GM06990 (cell line): ENCODE measurements at regions not wholly inside any gene's neighbourhood (a gene's known extent, or its start where the extent isn't known, plus 50 kb on each side); places are given as distances from the start of the nearest gene placed in this dataset.

Experiments used
- DNase-seq: peaks from one replicate; pipeline ENCODE4 v3.0.0-alpha.2; 2011; ENCODE audit not compliant: insufficient read length; ENCODE audit errors: extremely low read depth
- H3K27me3 ChIP-seq: replicated peaks from 2 replicates; pipeline ENCODE4 v1.6.0; 2011; ENCODE audit warnings: low read length; ENCODE audit not compliant: control insufficient read depth, insufficient read depth
- H3K36me3 ChIP-seq: 2 replicates; pipeline ENCODE4 v1.5.1; 2011; ENCODE audit warnings: low read length; ENCODE audit not compliant: control insufficient read depth, insufficient read depth
- H3K4me3 ChIP-seq: replicated peaks from 2 replicates; pipeline ENCODE4 v1.5.1; 2011; ENCODE audit warnings: low read depth, mild to moderate bottlenecking, control low read depth, low read length
- TF ChIP-seq, protein P1 (sequence below): IDR thresholded peaks from 2 replicates; pipeline ENCODE4 v1.5.1; 2011; ENCODE audit warnings: low read length, control low read depth, mild to moderate bottlenecking, inconsistent platforms; ENCODE audit not compliant: insufficient read depth, poor library complexity, severe bottlenecking

DNA sequence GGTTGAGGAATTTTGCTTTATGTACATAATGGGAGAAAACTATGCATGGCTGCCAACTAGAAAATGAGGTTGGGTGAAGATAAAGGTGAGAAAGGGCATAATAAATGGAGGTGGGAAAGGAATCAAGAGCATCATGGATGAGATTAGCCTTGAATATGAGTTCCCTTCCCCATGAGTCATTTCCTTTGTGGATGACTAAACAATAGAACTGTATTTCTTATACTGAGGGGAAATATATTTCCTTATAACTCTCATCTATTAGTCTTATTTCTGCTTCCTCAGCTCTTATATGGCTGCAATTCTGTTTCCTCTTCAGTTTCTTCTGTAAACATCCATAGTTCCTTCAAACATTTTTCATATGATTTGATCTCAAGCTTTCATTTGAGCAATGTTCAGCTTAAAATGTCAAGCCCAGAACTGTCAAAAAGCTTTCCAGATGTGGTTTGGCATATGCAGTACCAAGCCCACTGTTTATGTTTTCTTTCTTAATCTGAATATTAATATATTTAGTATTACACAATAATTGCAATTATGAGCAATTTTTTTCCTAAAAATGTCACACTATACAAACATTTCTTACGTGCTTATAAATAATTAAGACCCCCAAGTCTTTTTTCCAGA is 100.7 kb upstream of the GRPR start:
- no peak overlapping the region for H3K4me3 ChIP-seq
- no peak for DNase-seq

DNA sequence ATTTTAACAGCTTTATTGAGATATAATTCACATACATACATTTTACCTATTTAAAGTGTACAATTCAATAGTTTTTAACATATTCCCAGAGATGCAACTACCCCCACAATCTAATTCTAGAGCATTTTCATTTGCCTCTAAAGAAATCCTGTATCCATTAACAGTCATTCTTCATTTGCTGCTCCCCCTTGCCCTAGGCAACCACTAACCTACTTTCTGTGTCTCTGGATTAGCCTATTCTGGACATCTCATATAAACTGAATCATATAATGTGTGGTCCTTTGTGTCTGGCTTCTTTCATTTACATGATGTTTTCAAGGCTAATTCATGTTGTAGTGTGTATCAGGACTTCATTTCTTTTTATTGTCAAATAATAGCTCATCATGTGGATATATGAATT is 105.1 kb upstream of the GRPR start:
- Histone ChIP-seq H3K27me3 (no peaks in the 10 kb centered on the region), H3K36me3 (no peaks in the 10 kb centered on the region), H3K4me3 (no peak overlapping the region)
- TF ChIP-seq, protein P1, sequence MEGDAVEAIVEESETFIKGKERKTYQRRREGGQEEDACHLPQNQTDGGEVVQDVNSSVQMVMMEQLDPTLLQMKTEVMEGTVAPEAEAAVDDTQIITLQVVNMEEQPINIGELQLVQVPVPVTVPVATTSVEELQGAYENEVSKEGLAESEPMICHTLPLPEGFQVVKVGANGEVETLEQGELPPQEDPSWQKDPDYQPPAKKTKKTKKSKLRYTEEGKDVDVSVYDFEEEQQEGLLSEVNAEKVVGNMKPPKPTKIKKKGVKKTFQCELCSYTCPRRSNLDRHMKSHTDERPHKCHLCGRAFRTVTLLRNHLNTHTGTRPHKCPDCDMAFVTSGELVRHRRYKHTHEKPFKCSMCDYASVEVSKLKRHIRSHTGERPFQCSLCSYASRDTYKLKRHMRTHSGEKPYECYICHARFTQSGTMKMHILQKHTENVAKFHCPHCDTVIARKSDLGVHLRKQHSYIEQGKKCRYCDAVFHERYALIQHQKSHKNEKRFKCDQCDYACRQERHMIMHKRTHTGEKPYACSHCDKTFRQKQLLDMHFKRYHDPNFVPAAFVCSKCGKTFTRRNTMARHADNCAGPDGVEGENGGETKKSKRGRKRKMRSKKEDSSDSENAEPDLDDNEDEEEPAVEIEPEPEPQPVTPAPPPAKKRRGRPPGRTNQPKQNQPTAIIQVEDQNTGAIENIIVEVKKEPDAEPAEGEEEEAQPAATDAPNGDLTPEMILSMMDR = no peak
- DNase-seq = no peak

More for the DNA sequence above, 100.7 kb upstream of the GRPR start:
- TF ChIP-seq, protein P1 = no peak
- Histone ChIP-seq H3K27me3 (no peaks in the 10 kb centered on the region; the same call in 1 of the 2 replicates), H3K36me3 (no peaks in the 10 kb centered on the region)

DNA sequence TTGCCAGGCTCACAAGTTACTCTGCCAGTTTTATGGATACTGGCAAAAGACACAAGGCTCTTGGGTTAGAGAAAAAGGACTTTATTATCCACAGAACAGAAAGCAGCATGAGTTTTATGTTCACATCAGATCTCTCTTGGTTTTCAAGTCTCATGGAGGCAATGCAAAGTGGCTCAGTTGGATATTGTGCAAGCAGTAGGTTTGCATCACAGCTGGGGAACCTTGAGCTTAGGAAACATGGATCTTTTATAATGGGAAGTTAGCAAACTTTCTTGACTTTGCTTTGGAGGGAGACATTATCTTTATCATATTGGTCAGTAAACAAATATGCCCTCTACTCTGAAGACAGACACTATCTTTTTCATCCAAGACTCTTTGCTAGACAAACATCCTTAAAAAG is 109.2 kb upstream of the GRPR start:
- H3K36me3 ChIP-seq = no peaks in the 10 kb centered on the region
- no peak for DNase-seq
- H3K4me3 ChIP-seq = no peak overlapping the region
- TF ChIP-seq, protein P1 = no peak
- no peaks in the 10 kb centered on the region for H3K27me3 ChIP-seq

DNA sequence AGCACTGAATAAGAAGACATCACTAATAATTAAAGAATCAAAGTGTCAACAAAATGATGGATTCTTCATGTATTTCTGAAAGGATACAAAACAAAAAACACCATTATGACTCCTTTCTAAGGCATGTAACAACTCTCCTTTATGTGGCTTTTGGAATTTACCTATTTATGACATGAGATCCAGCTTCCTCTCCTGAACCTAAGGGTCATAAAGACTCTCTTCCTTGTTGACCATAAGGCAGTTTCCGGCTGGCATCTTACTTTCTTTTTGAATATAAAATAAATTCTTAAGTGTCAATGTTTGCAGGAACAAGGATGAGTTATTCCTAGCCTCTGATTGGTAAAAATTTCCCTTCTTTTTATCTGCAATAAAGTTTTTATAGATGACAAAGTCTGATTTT is 111.1 kb upstream of the GRPR start:
- TF ChIP-seq, protein P1 = no peak
- no peak for DNase-seq
- Histone ChIP-seq H3K27me3 (no peaks in the 10 kb centered on the region), H3K36me3 (no peaks in the 10 kb centered on the region), H3K4me3 (no peak overlapping the region)

DNA sequence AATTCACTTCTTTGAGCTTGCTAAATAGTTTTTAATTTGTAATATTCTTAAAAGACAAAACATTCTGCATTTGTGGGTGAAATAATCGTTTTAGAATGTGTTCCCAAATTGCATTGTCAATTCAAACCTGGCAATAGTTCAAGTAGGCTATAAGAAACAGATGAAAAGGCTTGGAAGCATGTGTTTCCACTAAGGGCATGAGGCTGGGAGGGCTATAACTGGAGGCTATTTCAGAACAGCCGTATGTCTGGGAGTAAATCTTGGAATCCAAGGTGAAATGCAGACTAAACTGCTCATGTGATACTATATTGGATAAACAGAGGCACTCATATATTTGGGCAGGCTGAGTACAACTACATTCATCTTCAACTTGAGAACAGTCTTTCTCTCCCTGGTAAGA is 117.4 kb upstream of the GRPR start:
- Histone ChIP-seq H3K4me3 (no peak overlapping the region), H3K36me3 (no peaks in the 10 kb centered on the region), H3K27me3 (no peaks in the 10 kb centered on the region)
- TF ChIP-seq, protein P1 = no peak
- DNase-seq = no peak

DNA sequence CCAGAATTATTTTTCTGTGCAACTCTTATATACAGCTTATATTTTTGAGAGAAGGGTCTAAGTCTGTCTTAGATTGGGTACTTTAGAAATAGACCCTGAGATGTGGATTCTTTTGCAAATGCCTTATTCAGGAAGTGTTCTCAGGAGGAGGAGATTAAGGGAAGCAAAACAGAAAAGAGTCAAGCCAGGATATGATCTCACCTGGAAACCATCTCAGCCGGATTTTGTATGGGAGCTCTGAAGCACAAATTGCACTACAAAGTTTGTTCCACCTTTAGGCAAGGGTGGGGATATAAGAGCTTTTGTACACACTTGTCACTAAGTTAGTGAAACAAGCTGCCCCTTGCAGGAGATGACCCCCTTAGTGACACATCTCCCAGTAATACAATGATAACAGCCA is 121.2 kb upstream of the GRPR start:
- TF ChIP-seq, protein P1 = no peak
- no peaks in the 10 kb centered on the region for H3K36me3 ChIP-seq
- H3K27me3 ChIP-seq = no peaks in the 10 kb centered on the region
- H3K4me3 ChIP-seq = no peak overlapping the region
- DNase-seq = no peak
